ENCODE measurements at regions not wholly inside any gene's neighbourhood (a gene's known extent, or its start where the extent isn't known, plus 50 kb on each side); places are given as distances from the start of the nearest gene placed in this dataset.

- no peak for TF ChIP-seq EZH2phosphoT487 (IDR thresholded peaks at IDR 0.05; ENCODE audit: insufficient read depth, low read depth)
- no peak for TF ChIP-seq EZH2 (IDR thresholded peaks at IDR 0.05; ENCODE audit: insufficient read depth, poor library complexity, severe bottlenecking)
Measured at GRCh38 chr14:101249676-101250036, 311.6 kb upstream of the DIO3 start.
